Endothelial cell of umbilical vein (primary cell): ENCODE measurements at regions not wholly inside any gene's neighbourhood (a gene's known extent, or its start where the extent isn't known, plus 50 kb on each side); places are given as distances from the start of the nearest gene placed in this dataset.

ENCODE experiments used
- BruUV-seq: library from RNA; stranded (reverse); fragments of 400-500 nt; replicated peaks from 2 replicates; lab custom pipeline; 2021; lab: Mats Ljungman, UMichigan
- CTCF ChIA-PET: fragments of 300-600, 350-600 bp; sonication (Branson Sonifier 250); formaldehyde crosslinking; loops from one replicate; lab custom pipeline; 2021; ENCODE audit warnings: antibody characterized with exemption, inconsistent platforms; lab: Charles Lee
- POLR2A ChIA-PET: fragments of 300-600, 350-600 bp; sonication (Branson Sonifier 250); formaldehyde crosslinking; loops from one replicate; lab custom pipeline; 2021; ENCODE audit warnings: antibody characterized with exemption, inconsistent platforms; lab: Charles Lee
- DNase-seq: peaks from one replicate; pipeline ENCODE4 v3.0.0-alpha.2; 2011; ENCODE audit warnings: low read depth, low spot score
- FAIRE-seq: peaks from 2 replicates; lab custom pipeline; 2011; peaks lifted over from hg19 to GRCh38; lab: Jason Lieb, UNC
- H2AFZ ChIP-seq: 2 replicates; pipeline ENCODE4 v1.6.0; 2012; ENCODE audit warnings: low read depth, low read length, control low read depth, inconsistent platforms
- H3K27ac ChIP-seq: 2 replicates; pipeline ENCODE4 v1.5.1; 2011; ENCODE audit warnings: low read depth, mild to moderate bottlenecking, control low read depth, low read length, moderate library complexity; ENCODE audit not compliant: insufficient read depth
- H3K27me3 ChIP-seq, 2 experiments: 2 replicates each; pipeline versions ENCODE4 v1.6.0 to v1.6.1; 2011; ENCODE audit warnings: low read length in 2 of 2, mixed read lengths in 1 of 2; ENCODE audit not compliant: control insufficient read depth in 2 of 2, insufficient read depth in 2 of 2
- H3K36me3 ChIP-seq, 2 experiments: 2 replicates in 1 of 2; 3 replicates in 1 of 2; pipeline ENCODE4 v1.5.1; 2011; ENCODE audit warnings: low read length in 2 of 2, mild to moderate bottlenecking in 1 of 2, moderate library complexity in 1 of 2; ENCODE audit not compliant: control insufficient read depth in 2 of 2, insufficient read depth in 2 of 2; ENCODE audit errors: extremely low read depth in 1 of 2
- H3K4me1 ChIP-seq: 3 replicates; pipeline ENCODE4 v1.5.1; 2011; ENCODE audit warnings: mild to moderate bottlenecking, low read length; ENCODE audit not compliant: control insufficient read depth, insufficient read depth; ENCODE audit errors: extremely low read depth
- H3K4me2 ChIP-seq: 2 replicates; pipeline ENCODE4 v1.6.1; 2011; ENCODE audit warnings: low read length, control low read depth, mixed read lengths; ENCODE audit not compliant: insufficient read depth
- H3K4me3 ChIP-seq, 3 experiments: fragments of 200-600 bp in 1 of 3; sonication (generic), shearing (Covaris generic) in 1 of 3; replicated peaks in 1 of 3; 2 replicates each; pipeline ENCODE4 v1.5.1; 2011 to 2016; ENCODE audit warnings: control low read depth in 3 of 3, low read length in 3 of 3, mild to moderate bottlenecking in 2 of 3, inconsistent platforms in 1 of 3, low read depth in 1 of 3, moderate library complexity in 1 of 3; ENCODE audit not compliant: insufficient read depth in 1 of 3
- H3K79me2 ChIP-seq: 2 replicates; pipeline ENCODE4 v1.6.0; 2012; ENCODE audit warnings: low read length, inconsistent platforms; ENCODE audit not compliant: control insufficient read depth, insufficient read depth
- H3K9ac ChIP-seq: replicated peaks from 2 replicates; pipeline ENCODE3; 2011; ENCODE audit warnings: low read length, control low read depth; ENCODE audit not compliant: insufficient read depth; ENCODE audit errors: extremely low read depth
- H3K9me1 ChIP-seq: replicated peaks from 3 replicates; pipeline ENCODE4 v1.6.0; 2011; ENCODE audit warnings: mild to moderate bottlenecking, low read length; ENCODE audit not compliant: control insufficient read depth, insufficient read depth; ENCODE audit errors: extremely low read depth
- H3K9me3 ChIP-seq: replicated peaks from 2 replicates; pipeline ENCODE4 v1.5.1; 2012; ENCODE audit warnings: low read length, inconsistent platforms; ENCODE audit not compliant: control insufficient read depth, insufficient read depth
- H4K20me1 ChIP-seq: replicated peaks from 2 replicates; pipeline ENCODE3; 2011; ENCODE audit warnings: mild to moderate bottlenecking, low read length; ENCODE audit not compliant: control insufficient read depth, insufficient read depth; ENCODE audit errors: extremely low read depth
- CTCF ChIP-seq, 2 donors: IDR thresholded peaks; 1 replicate in 1 of 2; 2 replicates in 1 of 2; pipeline ENCODE4 v1.5.1; 2011; ENCODE audit warnings: low read length in 2 of 2, mild to moderate bottlenecking in 2 of 2, moderate library complexity in 2 of 2, control low read depth in 1 of 2, inconsistent platforms in 1 of 2, low read depth in 1 of 2; ENCODE audit not compliant: insufficient read depth in 1 of 2; ENCODE audit errors: extremely low read depth in 1 of 2
- EZH2 ChIP-seq: IDR thresholded peaks from 2 replicates; pipeline ENCODE4 v1.6.1; 2012; ENCODE audit warnings: borderline replicate concordance, low read depth, mild to moderate bottlenecking, moderate library complexity, low read length, inconsistent platforms; ENCODE audit not compliant: severe bottlenecking
- FOS ChIP-seq: IDR thresholded peaks from 2 replicates; pipeline ENCODE4 v1.6.1; 2011; ENCODE audit warnings: mild to moderate bottlenecking, low read length, moderate library complexity, borderline replicate concordance; ENCODE audit not compliant: insufficient read depth
- GATA2 ChIP-seq: IDR thresholded peaks from 2 replicates; pipeline ENCODE4 v1.7.0; 2011; ENCODE audit warnings: low read depth, mild to moderate bottlenecking, moderate library complexity, mixed read lengths, low read length; ENCODE audit not compliant: insufficient read length, insufficient read depth
- JUN ChIP-seq: IDR thresholded peaks from 2 replicates; pipeline ENCODE4 v1.6.1; 2011; ENCODE audit warnings: borderline replicate concordance, low read depth; ENCODE audit not compliant: insufficient read length, insufficient read depth
- MYC ChIP-seq: IDR thresholded peaks from one replicate; pipeline ENCODE4 v1.6.1; 2011; ENCODE audit warnings: mild to moderate bottlenecking, low read depth, low read length
- POLR2A ChIP-seq: IDR thresholded peaks from 2 replicates; pipeline ENCODE4 v1.6.1; 2012; ENCODE audit warnings: low read depth, mild to moderate bottlenecking, control low read depth, low read length
- POLR2AphosphoS5 ChIP-seq: IDR thresholded peaks from 2 replicates; pipeline ENCODE4 v1.6.1; 2012; ENCODE audit warnings: low read depth, mild to moderate bottlenecking, control low read depth, low read length, moderate library complexity; ENCODE audit not compliant: insufficient read depth
- dilution Hi-C: fragments of 300-500 bp; cut with MboI; formaldehyde crosslinking; loops from one replicate; pipeline ENCODE4 v1.15.0; 2019; ENCODE audit warnings: low sequenced_read_pairs; ENCODE audit not compliant: extremely low pct_ligation_motif_present
- intact Hi-C: fragments of 100-400 bp; cut with micrococcal nuclease; formaldehyde crosslinking; loops from one replicate; pipeline ENCODE4 v1.10.0; 2022

GRCh38 chr2:9790702-9791225 is 52.5 kb upstream of the TAF1B start:
- Histone ChIP-seq H3K4me2 (no peak overlapping the region), H3K9me1 (no peaks in the 10 kb centered on the region), H3K27me3 (peaks cover 2 to 5% of the 10 kb centered on the region in 2 experiments), H3K27ac (no peak overlapping the region), H3K9me3 (no peaks in the 10 kb centered on the region), H3K4me1 (no peaks in the 10 kb centered on the region), H4K20me1 (no peaks in the 10 kb centered on the region), H3K79me2 (no peaks in the 10 kb centered on the region), H2AFZ (no peak overlapping the region), H3K36me3 (no peaks in the 10 kb centered on the region), H3K4me3 (no peak overlapping the region), H3K9ac (no peak overlapping the region)
- dilution Hi-C loops: no loop called here
- POLR2A ChIA-PET: no interaction called here
- intact Hi-C loops: no loop called here
- FAIRE-seq (no peak), DNase-seq (no peak)
- no TSS peak for BruUV-seq
- no peak for TF ChIP-seq JUN
- no peak for TF ChIP-seq GATA2
- no peak for TF ChIP-seq MYC
- TF ChIP-seq POLR2A: no peak
- no peak for TF ChIP-seq FOS
- TF ChIP-seq EZH2: no peak
- TF ChIP-seq POLR2AphosphoS5: no peak
- no peak for TF ChIP-seq CTCF (IDR thresholded peaks at IDR 0.05; ENCODE audit: extremely low read depth in 1 of 2, insufficient read depth in 1 of 2, low read depth in 1 of 2, low read length in 2 of 2)
- CTCF ChIA-PET: interaction anchor here (1.6 kb wide), 1 partner anchor 20 kb away, joined by 3 read pairs; no protein-coding TSS in a partner anchor
